Ovary (tissue), 7 donors: ENCODE measurements at regions not wholly inside any gene's neighbourhood (a gene's known extent, or its start where the extent isn't known, plus 50 kb on each side); places are given as distances from the start of the nearest gene placed in this dataset.
"Not testable (repeated sequence)": the region's sequence is repeated elsewhere in the genome, so short reads cannot be mapped to it uniquely, and the experiment has no call there.

Experiments used
- DNase-seq, 5 donors: peaks; one replicate each; pipeline ENCODE4 v3.0.0-alpha.2; 2019 to 2020
- H3K27ac ChIP-seq, 2 donors: fragments of 200-600 bp; one replicate each; pipeline versions ENCODE4 v1.5.1 to v1.8.0; 2019 to 2022
- H3K27me3 ChIP-seq: fragments of 200-600 bp; one replicate; pipeline ENCODE4 v1.8.0; 2022
- H3K36me3 ChIP-seq: fragments of 200-600 bp; sonication (generic); one replicate; pipeline ENCODE4 v1.5.1; 2019
- H3K4me1 ChIP-seq: one replicate; pipeline ENCODE4 v1.8.1; 2013; ENCODE audit warnings: mild to moderate bottlenecking, moderate library complexity; ENCODE audit not compliant: insufficient read depth
- H3K4me3 ChIP-seq: fragments of 200-600 bp; sonication (generic); one replicate; pipeline ENCODE4 v1.5.1; 2017
- H3K9me3 ChIP-seq, 2 donors: fragments of 200-600 bp in 1 of 2; sonication (generic) in 1 of 2; one replicate each; pipeline versions ENCODE4 v1.5.1 to v1.8.1; 2013 to 2019; ENCODE audit warnings: mild to moderate bottlenecking in 1 of 2, moderate library complexity in 1 of 2
- CTCF ChIP-seq, 3 donors: fragments of 450-650 bp in 2 of 3; fragments of 200-600 bp in 1 of 3; IDR thresholded peaks; one replicate each; pipeline versions ENCODE4 v1.5.1 to v1.8.0; 2016 to 2022; ENCODE audit warnings: antibody characterized with exemption in 3 of 3, mild to moderate bottlenecking in 1 of 3
- EP300 ChIP-seq: sonication (generic); formaldehyde crosslinking; IDR thresholded peaks from one replicate; pipeline ENCODE4 v1.6.1; 2017; ENCODE audit warnings: antibody characterized with exemption
- POLR2A ChIP-seq: fragments of 450-650 bp; IDR thresholded peaks from one replicate; pipeline ENCODE4 v1.6.1; 2017; ENCODE audit warnings: antibody characterized with exemption, mild to moderate bottlenecking, moderate library complexity
- WGBS, 3 donors: extraction: QIAGEN DNeasy Blood & Tissue Kit in 1 of 3; methylation state at CpG; one replicate each; pipeline versions ENCODE4 v1.1.5 to v1.1.7; 2013 to 2017; 5-methylcytosine and 5-hydroxymethylcytosine counted together
- intact Hi-C, 4 donors: fragments of 100-400 bp; cut with DNase I; formaldehyde crosslinking; loops; one replicate each; pipeline versions ENCODE4 v1.11.0 to v1.15.1; 2022 to 2023
- donor health status: DM: no; HTN: no; CAD: no; lungs with moderate emphysema.
- donor health status: DM: no; HTN: no; CAD: no.
- donor health status: Bipolar disorder and iron deficiency.
- donor health status: DM: no; HTN: no; CAD: no.
- donor health status: DM: yes; HTN: yes; CAD: no.

GRCh38 chr2:67899187-67899586, 163.6 kb downstream of the C1D start:
- Histone ChIP-seq H3K9me3 (no peaks in the 10 kb centered on the region), H3K4me1 (peaks cover 2% of the 10 kb centered on the region), H3K36me3 (no peaks in the 10 kb centered on the region), H3K27me3 (no peaks in the 10 kb centered on the region), H3K4me3 (no peak overlapping the region), H3K27ac (no peak overlapping the region)
- intact Hi-C loops, result no loop called here
- TF ChIP-seq EP300 (no peak), POLR2A (no peak), CTCF (IDR thresholded peaks at IDR 0.05) (no peak)
- 48 to 58% (median 52%) methylated on average over 5 of the region's 5 CpGs for WGBS, 3 donors
- DNase-seq, result no peak

DNA sequence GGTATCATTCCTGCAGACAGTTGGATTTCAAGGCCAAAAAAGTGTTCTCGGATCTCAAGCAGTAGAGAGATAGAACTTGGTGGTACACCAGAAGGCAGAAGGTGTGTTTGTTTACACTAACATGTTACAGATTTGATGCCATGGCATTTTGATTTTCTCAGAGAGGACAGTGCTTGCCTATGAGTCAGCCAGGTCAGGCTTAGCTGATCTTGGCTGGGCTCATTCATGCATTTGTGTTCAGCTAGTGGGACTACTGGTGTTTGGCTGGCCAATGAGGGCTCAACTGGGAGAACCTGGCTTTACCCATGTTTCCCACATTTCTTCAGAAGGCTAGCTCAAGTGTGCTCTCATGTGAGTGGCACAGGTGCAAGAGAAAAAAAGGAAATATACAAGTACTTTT, 162.0 kb downstream of the C1D start:
- TF ChIP-seq EP300 (no peak), POLR2A (no peak), CTCF (IDR thresholded peaks at IDR 0.05) (no peak)
- intact Hi-C loops, result no loop called here
- Histone ChIP-seq H3K4me3 (no peak overlapping the region), H3K9me3 (no peaks in the 10 kb centered on the region), H3K27ac (no peak overlapping the region), H3K4me1 (no peaks in the 10 kb centered on the region), H3K36me3 (no peaks in the 10 kb centered on the region), H3K27me3 (no peaks in the 10 kb centered on the region)
- 68 to 93% (median 83%) methylated on average over 1 of the region's 1 CpG for WGBS, 3 donors
- DNase-seq, result no peak

- no peaks in the 10 kb centered on the region for H3K4me1 ChIP-seq
- H3K27ac ChIP-seq, result no peak overlapping the region
- H3K4me3 ChIP-seq, result no peak overlapping the region
- 33 to 53% (median 46%) methylated on average over 3 of the region's 3 CpGs for WGBS, 3 donors
- no peak for TF ChIP-seq EP300
- no peak for TF ChIP-seq POLR2A
- TF ChIP-seq CTCF (IDR thresholded peaks at IDR 0.05), result no peak
- intact Hi-C loops, result no loop called here
- H3K9me3 ChIP-seq, result no peaks in the 10 kb centered on the region
- no peak for DNase-seq
- no peaks in the 10 kb centered on the region for H3K27me3 ChIP-seq
- no peaks in the 10 kb centered on the region for H3K36me3 ChIP-seq
Measured at GRCh38 chr2:67904566-67904965, 158.2 kb downstream of the C1D start.

DNA sequence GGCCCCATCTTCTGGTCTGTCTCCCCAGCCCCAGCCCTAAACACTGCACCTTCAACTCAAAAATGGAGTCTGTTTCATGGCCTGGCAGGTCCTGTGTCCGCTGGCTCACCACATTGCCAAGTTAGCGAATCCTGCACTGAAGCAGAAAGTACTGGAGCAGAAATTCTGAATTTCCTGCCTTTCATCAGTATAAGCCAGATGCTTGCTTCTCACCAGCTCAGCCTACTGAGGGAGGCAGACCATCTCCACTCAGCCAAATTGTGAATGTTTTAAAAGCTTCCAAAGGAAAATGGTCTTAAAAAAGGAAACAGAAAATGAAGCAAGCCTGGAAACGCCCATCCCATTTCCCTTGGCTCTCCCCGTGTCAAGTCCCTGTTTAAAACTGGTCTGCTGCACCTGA, 157.8 kb downstream of the C1D start:
- DNase-seq, result no peak
- Histone ChIP-seq H3K27ac (no peak overlapping the region), H3K36me3 (no peaks in the 10 kb centered on the region), H3K9me3 (no peaks in the 10 kb centered on the region), H3K27me3 (no peaks in the 10 kb centered on the region), H3K4me3 (no peak overlapping the region), H3K4me1 (no peaks in the 10 kb centered on the region)
- 60 to 81% (median 79%) methylated on average over 4 of the region's 4 CpGs for WGBS, 3 donors
- intact Hi-C loops, result no loop called here
- no peak for TF ChIP-seq EP300
- TF ChIP-seq CTCF (IDR thresholded peaks at IDR 0.05), result no peak
- no peak for TF ChIP-seq POLR2A

DNA sequence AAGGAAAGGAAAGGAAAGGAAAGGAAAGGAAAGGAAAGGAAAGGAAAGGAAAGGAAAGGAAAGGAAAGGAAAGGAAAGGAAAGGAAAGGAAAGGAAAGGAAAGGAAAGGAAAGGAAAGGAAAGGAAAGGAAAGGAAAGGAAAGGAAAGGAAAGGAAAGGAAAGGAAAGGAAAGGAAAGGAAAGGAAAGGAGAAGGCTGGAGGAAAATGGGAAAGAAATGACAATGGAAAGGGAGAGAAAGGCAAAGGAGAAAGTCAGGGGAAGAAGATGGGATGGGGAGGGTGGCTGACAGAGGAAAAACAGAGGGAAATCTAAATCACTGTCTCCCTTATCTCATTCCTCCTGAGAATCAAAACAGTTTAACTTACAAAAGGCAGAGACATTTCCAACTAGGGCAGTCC, 156.3 kb downstream of the C1D start:
- H3K4me1 ChIP-seq, DNase-seq, H3K27me3 ChIP-seq, H3K9me3 ChIP-seq, H3K27ac ChIP-seq, intact Hi-C loops, H3K4me3 ChIP-seq, H3K36me3 ChIP-seq: not testable (repeated sequence)
